ENCODE measurements at regions not wholly inside any gene's neighbourhood (a gene's known extent, or its start where the extent isn't known, plus 50 kb on each side); places are given as distances from the start of the nearest gene placed in this dataset.

- TF ChIP-seq GATA2 (IDR thresholded peaks at IDR 0.05; ENCODE audit: low read depth, low read length) (no peak), GATA3 (IDR thresholded peaks at IDR 0.05; ENCODE audit: low read depth, low read length) (no peak)
These were observed 1036.3 kb downstream of the TTLL7 start for GRCh38 chr1:82962658-82963057.
